ENCODE measurements at regions not wholly inside any gene's neighbourhood (a gene's known extent, or its start where the extent isn't known, plus 50 kb on each side); places are given as distances from the start of the nearest gene placed in this dataset.
"Not testable (repeated sequence)": the region's sequence is repeated elsewhere in the genome, so short reads cannot be mapped to it uniquely, and the experiment has no call there.

GRCh38 chr12:75864161-75864560 lies 167.4 kb downstream of the PHLDA1 start:
- DNase-seq = no peak

- DNase-seq = no peak
These were observed 168.0 kb downstream of the PHLDA1 start for GRCh38 chr12:75863533-75863932.

GRCh38 chr12:75862692-75863471 lies 168.7 kb downstream of the PHLDA1 start:
- DNase-seq = no peak

- no peak for DNase-seq
These were observed 171.7 kb downstream of the PHLDA1 start for GRCh38 chr12:75859868-75860267.

- no peak for DNase-seq
These were observed 175.3 kb downstream of the PHLDA1 start for GRCh38 chr12:75856235-75856634.

- no peak for DNase-seq
These were observed 176.2 kb downstream of the PHLDA1 start for GRCh38 chr12:75855360-75855759.

GRCh38 chr12:75854681-75855309 lies 176.8 kb downstream of the PHLDA1 start:
- no peak for DNase-seq

- DNase-seq = not testable (repeated sequence)
These were observed 177.4 kb downstream of the PHLDA1 start for GRCh38 chr12:75854137-75854536.

GRCh38 chr12:75853626-75854025 lies 177.9 kb downstream of the PHLDA1 start:
- DNase-seq = no peak

- no peak for DNase-seq
These were observed 178.6 kb downstream of the PHLDA1 start for GRCh38 chr12:75852956-75853355.

- DNase-seq = no peak
These were observed 179.4 kb downstream of the PHLDA1 start for GRCh38 chr12:75852143-75852542.

- no peak for DNase-seq
These were observed 180.7 kb downstream of the PHLDA1 start for GRCh38 chr12:75850721-75851462.

- DNase-seq = no peak
These were observed 182.6 kb downstream of the PHLDA1 start for GRCh38 chr12:75848961-75849360.

- peak; percentile 58 for DNase-seq
These were observed 183.1 kb downstream of the PHLDA1 start for GRCh38 chr12:75848431-75848925.

GRCh38 chr12:75846102-75846501 lies 185.5 kb downstream of the PHLDA1 start:
- DNase-seq = no peak

GRCh38 chr12:75844985-75845384 lies 186.6 kb downstream of the PHLDA1 start:
- DNase-seq = no peak

GRCh38 chr12:75844049-75844770 lies 187.4 kb downstream of the PHLDA1 start:
- no peak for DNase-seq

GRCh38 chr12:75842090-75842489 lies 189.5 kb downstream of the PHLDA1 start:
- no peak for DNase-seq

GRCh38 chr12:75840994-75841355 lies 190.6 kb downstream of the PHLDA1 start:
- no peak for DNase-seq

- no peak for DNase-seq
These were observed 193.3 kb downstream of the PHLDA1 start for GRCh38 chr12:75838309-75838708.

- DNase-seq = no peak
These were observed 193.9 kb downstream of the PHLDA1 start for GRCh38 chr12:75837700-75838099.

GRCh38 chr12:75836533-75836932 lies 195.0 kb downstream of the PHLDA1 start:
- no peak for DNase-seq

- DNase-seq = no peak
These were observed 197.0 kb downstream of the PHLDA1 start for GRCh38 chr12:75834591-75834990.
